OCI-LY1 (cell line): ENCODE measurements at regions not wholly inside any gene's neighbourhood (a gene's known extent, or its start where the extent isn't known, plus 50 kb on each side); places are given as distances from the start of the nearest gene placed in this dataset.
"Not testable (repeated sequence)": the region's sequence is repeated elsewhere in the genome, so short reads cannot be mapped to it uniquely, and the experiment has no call there.

Experiments used
- H2AFZ ChIP-seq: fragments of 200-600 bp; sonication (generic), shearing (Covaris generic); 2 replicates; pipeline ENCODE4 v1.6.0; 2014; ENCODE audit warnings: antibody characterized with exemption, mild to moderate bottlenecking, low read length
- H3F3A ChIP-seq: fragments of 200-600 bp; sonication (generic), shearing (Covaris generic); 2 replicates; pipeline ENCODE4 v1.6.0; 2014; ENCODE audit warnings: mild to moderate bottlenecking, antibody characterized with exemption, low read length, moderate library complexity; ENCODE audit not compliant: insufficient read depth
- H3K27ac ChIP-seq: fragments of 200-600 bp; sonication (generic); 2 replicates; pipeline ENCODE4 v1.5.1; 2014; ENCODE audit warnings: low read length, mixed run types, mild to moderate bottlenecking, low read depth; ENCODE audit not compliant: poor library complexity, severe bottlenecking
- H3K27me3 ChIP-seq: fragments of 200-600 bp; sonication (generic); 2 replicates; pipeline ENCODE4 v1.6.0; 2014; ENCODE audit warnings: antibody characterized with exemption, mild to moderate bottlenecking, low read length, moderate library complexity; ENCODE audit not compliant: insufficient read depth
- H3K36me3 ChIP-seq: fragments of 200-600 bp; sonication (generic); 2 replicates; pipeline ENCODE4 v1.6.1; 2014; ENCODE audit warnings: mild to moderate bottlenecking, antibody characterized with exemption, low read length, moderate library complexity, mixed read lengths; ENCODE audit not compliant: insufficient read depth
- H3K4me1 ChIP-seq: fragments of 200-600 bp; sonication (generic); 2 replicates; pipeline ENCODE4 v1.5.1; 2014; ENCODE audit warnings: mild to moderate bottlenecking, low read length, moderate library complexity; ENCODE audit not compliant: insufficient read depth, severe bottlenecking
- H3K4me2 ChIP-seq: fragments of 200-600 bp; sonication (generic), shearing (Covaris generic); 2 replicates; pipeline ENCODE4 v1.6.1; 2014; ENCODE audit warnings: low read length
- H3K4me3 ChIP-seq: fragments of 200-600 bp; sonication (generic); 2 replicates; pipeline ENCODE4 v1.5.1; 2014; ENCODE audit warnings: low read length, low read depth, mild to moderate bottlenecking, mixed read lengths; ENCODE audit not compliant: poor library complexity, severe bottlenecking
- H3K79me2 ChIP-seq: fragments of 200-600 bp; shearing (Covaris generic); 2 replicates; pipeline ENCODE4 v1.6.1; 2016; ENCODE audit warnings: mixed run types, low read length, mixed read lengths; ENCODE audit not compliant: insufficient read depth
- H3K9ac ChIP-seq: fragments of 200-600 bp; sonication (generic), shearing (Covaris generic); 2 replicates; pipeline ENCODE4 v1.6.1; 2014; ENCODE audit warnings: mild to moderate bottlenecking, low read length, mixed read lengths
- H3K9me2 ChIP-seq: fragments of 200-600 bp; sonication (generic), shearing (Covaris generic); 2 replicates; pipeline ENCODE4 v1.6.1; 2014; ENCODE audit warnings: low read depth, mild to moderate bottlenecking, low read length, mixed read lengths
- H3K9me3 ChIP-seq: fragments of 200-600 bp; shearing (Covaris generic); 2 replicates; pipeline ENCODE4 v1.6.1; 2014; ENCODE audit warnings: low read length, mixed read lengths
- H4K20me1 ChIP-seq: fragments of 200-600 bp; sonication (generic), shearing (Covaris generic); 2 replicates; pipeline ENCODE4 v1.6.0; 2016; ENCODE audit warnings: mild to moderate bottlenecking, low read length; ENCODE audit not compliant: insufficient read depth
- CTCF ChIP-seq: fragments of 200-600 bp; sonication (generic), shearing (Covaris generic); IDR thresholded peaks from 2 replicates; pipeline ENCODE4 v1.5.1; 2017; ENCODE audit warnings: mild to moderate bottlenecking, antibody characterized with exemption, low read length, moderate library complexity, mixed read lengths
- EZH2 ChIP-seq: fragments of 200-600 bp; sonication (generic), shearing (Covaris generic); IDR thresholded peaks from 2 replicates; pipeline ENCODE4 v1.8.0; 2017; ENCODE audit warnings: borderline replicate concordance, mixed run types, mild to moderate bottlenecking, antibody characterized with exemption, low read length, moderate library complexity, mixed read lengths

DNA sequence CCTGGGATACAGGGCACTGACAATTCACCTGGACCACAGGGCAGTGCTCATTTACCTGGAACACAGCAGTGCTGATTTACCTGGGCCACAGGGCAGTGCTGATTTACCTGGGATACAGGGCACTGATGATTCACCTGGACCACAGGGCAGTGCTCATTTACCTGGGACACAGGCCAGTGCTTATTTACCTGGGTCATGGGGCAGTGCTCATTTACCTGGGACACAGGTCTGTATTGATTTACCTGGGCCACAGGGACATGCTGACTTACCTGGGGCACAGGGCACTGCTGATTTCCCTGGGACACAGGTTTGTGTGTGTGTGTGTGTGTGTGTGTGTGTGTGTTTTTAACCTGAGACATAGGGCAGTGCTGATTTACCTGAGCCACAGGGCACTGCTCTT lies 261.7 kb downstream of the MATN1 start:
- Histone ChIP-seq H3K36me3 (no peaks in the 10 kb centered on the region), H3K4me2 (no peak overlapping the region), H3K9me3 (no peaks in the 10 kb centered on the region), H4K20me1 (no peaks in the 10 kb centered on the region), H3K9ac (no peak overlapping the region), H3K4me3 (no peak overlapping the region), H3K79me2 (no peaks in the 10 kb centered on the region), H3K27me3 (no peaks in the 10 kb centered on the region; the same call in 1 of the 2 replicates), H3K9me2 (no peaks in the 10 kb centered on the region), H2AFZ (no peak overlapping the region), H3F3A (no peaks in the 10 kb centered on the region), H3K4me1 (no peaks in the 10 kb centered on the region), H3K27ac (no peak overlapping the region)
- TF ChIP-seq EZH2 (no peak), CTCF (no peak)

DNA sequence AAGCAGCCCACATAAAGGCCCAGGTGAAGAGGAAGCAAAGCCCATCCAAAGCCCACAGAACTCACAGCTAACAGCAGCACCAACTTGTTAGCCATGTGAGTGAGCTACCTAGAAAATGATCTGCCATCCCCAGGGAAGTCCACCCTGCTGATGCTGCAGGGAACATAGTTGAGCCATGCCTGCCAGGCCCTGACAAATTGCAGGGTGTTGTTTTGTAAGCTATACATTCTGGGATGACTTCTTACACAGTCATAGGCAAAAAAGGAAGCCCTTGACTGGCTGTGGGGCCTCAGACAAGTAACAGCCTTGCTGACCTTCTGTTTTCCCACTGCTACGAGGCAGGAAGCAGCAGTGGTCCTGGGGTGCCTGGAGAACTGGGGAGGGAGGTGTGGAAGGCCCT lies 262.7 kb downstream of the MATN1 start:
- no peak overlapping the region for H3K4me3 ChIP-seq

GRCh38 chr1:30458730-30459485 lies 264.5 kb downstream of the MATN1 start:
- H3K36me3 ChIP-seq, H3K27ac ChIP-seq, H3F3A ChIP-seq, H3K9ac ChIP-seq, H3K9me2 ChIP-seq, H3K9me3 ChIP-seq, H4K20me1 ChIP-seq, H3K4me1 ChIP-seq, H2AFZ ChIP-seq, H3K79me2 ChIP-seq, H3K4me2 ChIP-seq, H3K27me3 ChIP-seq, H3K4me3 ChIP-seq: not testable (repeated sequence)

More for the DNA sequence above, 262.7 kb downstream of the MATN1 start:
- Histone ChIP-seq H4K20me1 (no peaks in the 10 kb centered on the region), H3K36me3 (no peaks in the 10 kb centered on the region), H3K27ac (no peak overlapping the region), H3K9me3 (no peaks in the 10 kb centered on the region), H3K4me1 (no peaks in the 10 kb centered on the region), H2AFZ (no peak overlapping the region), H3K27me3 (no peaks in the 10 kb centered on the region; the same call in 1 of the 2 replicates), H3K9me2 (no peaks in the 10 kb centered on the region), H3K9ac (no peak overlapping the region), H3K4me2 (no peak overlapping the region), H3K79me2 (no peaks in the 10 kb centered on the region), H3F3A (no peaks in the 10 kb centered on the region)
- TF ChIP-seq EZH2 (no peak), CTCF (no peak)

- Histone ChIP-seq H3F3A (no peaks in the 10 kb centered on the region), H3K9me2 (no peaks in the 10 kb centered on the region), H3K9me3 (no peaks in the 10 kb centered on the region), H3K4me3 (no peak overlapping the region), H4K20me1 (no peaks in the 10 kb centered on the region), H2AFZ (no peak overlapping the region), H3K27ac (no peak overlapping the region), H3K4me1 (no peaks in the 10 kb centered on the region), H3K79me2 (no peaks in the 10 kb centered on the region), H3K4me2 (no peak overlapping the region), H3K9ac (no peak overlapping the region), H3K27me3 (no peaks in the 10 kb centered on the region), H3K36me3 (no peaks in the 10 kb centered on the region)
- TF ChIP-seq EZH2 = no peak
- no peak for TF ChIP-seq CTCF
Observed at GRCh38 chr1:30452925-30453324, 270.5 kb downstream of the MATN1 start.
